GM23338 (cell line): ENCODE measurements at regions not wholly inside any gene's neighbourhood (a gene's known extent, or its start where the extent isn't known, plus 50 kb on each side); places are given as distances from the start of the nearest gene placed in this dataset.

Experiments used
- ATAC-seq: fragments of 200-7000 bp; cut with Tn5 transposase; 3 replicates; pipeline ENCODE4 v1.9.1; 2020
- DNase-seq: peaks from one replicate; pipeline ENCODE4 v3.0.0-alpha.2; 2015; ENCODE audit warnings: low spot score
- H2AFZ ChIP-seq: fragments of 200-600 bp; sonication (generic); 2 replicates; pipeline ENCODE4 v1.8.0; 2016; ENCODE audit warnings: antibody characterized with exemption, mild to moderate bottlenecking, moderate library complexity
- H3F3A ChIP-seq: fragments of 200-600 bp; sonication (generic); replicated peaks from 2 replicates; pipeline ENCODE4 v1.8.0; 2017; ENCODE audit warnings: antibody characterized with exemption, mixed run types, low read depth
- H3K27ac ChIP-seq: fragments of 200-600 bp; sonication (generic); 2 replicates; pipeline ENCODE4 v1.6.1; 2016; ENCODE audit warnings: low read depth
- H3K27me3 ChIP-seq: fragments of 200-600 bp; sonication (generic); 2 replicates; pipeline ENCODE4 v1.8.0; 2016; ENCODE audit warnings: mild to moderate bottlenecking, mixed run types, moderate library complexity; ENCODE audit not compliant: insufficient read depth
- H3K36me3 ChIP-seq: fragments of 200-600 bp; sonication (generic); 2 replicates; pipeline ENCODE4 v1.8.0; 2016; ENCODE audit warnings: mild to moderate bottlenecking; ENCODE audit not compliant: insufficient read depth
- H3K4me1 ChIP-seq: fragments of 200-600 bp; sonication (generic); 2 replicates; pipeline ENCODE4 v1.8.0; 2016; ENCODE audit warnings: mild to moderate bottlenecking, moderate library complexity; ENCODE audit not compliant: insufficient read depth
- H3K4me2 ChIP-seq: fragments of 200-600 bp; sonication (generic); 2 replicates; pipeline ENCODE4 v1.7.1; 2017; ENCODE audit warnings: mixed run types
- H3K4me3 ChIP-seq: fragments of 200-600 bp; sonication (generic); 2 replicates; pipeline ENCODE4 v1.6.1; 2016; ENCODE audit warnings: mixed run types
- H3K79me2 ChIP-seq: fragments of 200-600 bp; sonication (generic); replicated peaks from 2 replicates; pipeline ENCODE4 v1.8.0; 2017; ENCODE audit warnings: mild to moderate bottlenecking; ENCODE audit not compliant: insufficient read depth
- H3K9me2 ChIP-seq: fragments of 200-600 bp; sonication (generic); 2 replicates; pipeline ENCODE4 v1.8.0; 2017; ENCODE audit not compliant: insufficient read depth
- H4K20me1 ChIP-seq: fragments of 200-600 bp; sonication (generic); replicated peaks from 2 replicates; pipeline ENCODE4 v1.8.0; 2017; ENCODE audit warnings: mild to moderate bottlenecking; ENCODE audit not compliant: insufficient read depth
- H3K27ac Mint-ChIP-seq: 2 replicates; pipeline ENCODE4 v1.8.0; 2020; ENCODE audit warnings: inconsistent platforms, mild to moderate bottlenecking, moderate library complexity, mixed read lengths
- H3K27me3 Mint-ChIP-seq: 3 replicates; pipeline ENCODE4 v1.8.0; 2022; ENCODE audit warnings: low read depth, mild to moderate bottlenecking, moderate library complexity, mixed read lengths, inconsistent platforms; ENCODE audit not compliant: insufficient read depth, poor library complexity
- H3K36me3 Mint-ChIP-seq: 3 replicates; pipeline ENCODE4 v1.8.0; 2021; ENCODE audit warnings: low read depth, mild to moderate bottlenecking, inconsistent platforms, moderate library complexity, mixed read lengths
- H3K4me1 Mint-ChIP-seq: 3 replicates; pipeline ENCODE4 v1.8.0; 2020; ENCODE audit warnings: mild to moderate bottlenecking, inconsistent platforms, mixed read lengths
- H3K4me3 Mint-ChIP-seq: 3 replicates; pipeline ENCODE4 v1.8.0; 2021; ENCODE audit warnings: moderate library complexity, mild to moderate bottlenecking, inconsistent platforms, mixed read lengths
- H3K9me3 Mint-ChIP-seq: 3 replicates; pipeline ENCODE4 v1.8.0; 2020; ENCODE audit warnings: moderate library complexity, mild to moderate bottlenecking, inconsistent platforms, mixed read lengths
- CREB1 ChIP-seq: fragments of 250-450 bp; sonication (Bioruptor Pico); IDR thresholded peaks from 2 replicates; pipeline ENCODE4 v1.5.0; 2020; ENCODE audit warnings: low read depth, mild to moderate bottlenecking, moderate library complexity
- ETS1 ChIP-seq: IDR thresholded peaks from 2 replicates; pipeline ENCODE4 v1.6.1; 2016; ENCODE audit warnings: antibody characterized with exemption
- ZNF462 ChIP-seq: fragments of 250-450 bp; sonication (Bioruptor Pico); IDR thresholded peaks from 2 replicates; pipeline ENCODE4 v1.5.0; 2020; ENCODE audit warnings: mild to moderate bottlenecking, moderate library complexity

- no peak for TF ChIP-seq ZNF462 (CRISPR knock-in tag)
These were observed 508.5 kb upstream of the SLIT2 start (continued) for GRCh38 chr4:19743115-19743638.

- Histone ChIP-seq H3K4me1 (no peaks in the 10 kb centered on the region), H4K20me1 (no peaks in the 10 kb centered on the region), H3K27me3 (no peaks in the 10 kb centered on the region), H3K9me2 (peaks cover 5% of the 10 kb centered on the region; the same call in 1 of the 2 replicates), H3K4me2 (no peak overlapping the region), H3K36me3 (no peaks in the 10 kb centered on the region), H2AFZ (no peak overlapping the region; the same call in 1 of the 2 replicates), H3F3A (no peaks in the 10 kb centered on the region), H3K27ac (no peak overlapping the region), H3K4me3 (no peak overlapping the region), H3K79me2 (no peaks in the 10 kb centered on the region)
- DNase-seq = no peak
- ATAC-seq = no peak
- no peaks in the 10 kb centered on the region for H3K9me3 Mint-ChIP-seq
- TF ChIP-seq ETS1 (no peak), CREB1 (CRISPR knock-in tag) (no peak)
- H3K4me3 Mint-ChIP-seq = no peak overlapping the region
- no peaks in the 10 kb centered on the region for H3K4me1 Mint-ChIP-seq
- H3K27ac Mint-ChIP-seq = no peak overlapping the region
- H3K27me3 Mint-ChIP-seq = no peaks in the 10 kb centered on the region
- H3K36me3 Mint-ChIP-seq = no peaks in the 10 kb centered on the region
These were observed 512.5 kb upstream of the SLIT2 start for GRCh38 chr4:19739101-19739651.
